ACC112 (cell line): ENCODE measurements at regions not wholly inside any gene's neighbourhood (a gene's known extent, or its start where the extent isn't known, plus 50 kb on each side); places are given as distances from the start of the nearest gene placed in this dataset.

Experiments used
- H2AFZ ChIP-seq: fragments of 200-600 bp; sonication (generic); one replicate; pipeline ENCODE4 v1.6.0; 2017; ENCODE audit warnings: antibody characterized with exemption, low read length; ENCODE audit not compliant: unreplicated experiment
- H3K27ac ChIP-seq: fragments of 200-600 bp; sonication (generic); 2 replicates; pipeline ENCODE4 v1.5.1; 2014; ENCODE audit warnings: low read depth, mild to moderate bottlenecking, antibody characterized with exemption, low read length, moderate library complexity
- H3K27me3 ChIP-seq: fragments of 200-600 bp; sonication (generic); 2 replicates; pipeline ENCODE4 v1.6.1; 2014; ENCODE audit warnings: mild to moderate bottlenecking, antibody characterized with exemption, low read length, moderate library complexity, mixed read lengths; ENCODE audit not compliant: insufficient read depth
- H3K36me3 ChIP-seq: fragments of 200-600 bp; sonication (generic); 2 replicates; pipeline ENCODE4 v1.6.1; 2016; ENCODE audit warnings: mild to moderate bottlenecking, antibody characterized with exemption, low read length, moderate library complexity, mixed read lengths; ENCODE audit not compliant: insufficient read depth
- H3K4me1 ChIP-seq: fragments of 200-600 bp; sonication (generic); one replicate; pipeline ENCODE4 v1.6.1; 2016; ENCODE audit warnings: low read length, mixed read lengths; ENCODE audit not compliant: insufficient read depth, unreplicated experiment, control insufficient read depth
- H3K4me3 ChIP-seq: fragments of 200-600 bp; sonication (generic); 2 replicates; pipeline ENCODE4 v1.5.1; 2014; ENCODE audit warnings: mild to moderate bottlenecking, low read depth, low read length
- H3K79me2 ChIP-seq: fragments of 200-600 bp; sonication (generic); one replicate; pipeline ENCODE4 v1.6.0; 2016; ENCODE audit warnings: low read length; ENCODE audit not compliant: control insufficient read depth, unreplicated experiment, insufficient read depth

DNA sequence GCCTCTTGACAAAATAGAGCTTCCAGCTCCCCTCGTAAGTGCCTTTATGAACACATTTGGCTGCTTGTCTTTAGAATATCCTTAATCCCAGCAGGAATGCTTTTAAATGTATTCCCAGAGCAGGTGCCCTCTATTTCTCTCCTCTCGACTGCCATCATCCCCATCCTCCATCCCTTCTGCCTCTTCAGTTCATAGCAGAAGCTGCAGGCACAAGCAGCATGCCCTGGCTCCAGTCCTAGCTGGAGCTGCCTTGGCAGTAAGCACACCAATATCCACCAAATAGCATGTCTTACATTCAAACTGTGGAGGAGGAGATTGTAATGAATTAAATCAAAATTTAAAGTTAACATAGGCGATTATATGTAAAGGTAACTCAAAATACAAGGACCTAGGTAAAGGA lies 891.3 kb upstream of the SLC39A10 start:
- peak overlapping the region; percentile 7 for H2AFZ ChIP-seq

GRCh38 chr2:194750926-194751325 lies 906.1 kb upstream of the SLC39A10 start:
- H3K79me2 ChIP-seq: no peaks in the 10 kb centered on the region
- no peaks in the 10 kb centered on the region for H3K36me3 ChIP-seq
- no peak overlapping the region for H3K4me3 ChIP-seq
- no peak overlapping the region for H2AFZ ChIP-seq
- no peaks in the 10 kb centered on the region for H3K4me1 ChIP-seq
- H3K27me3 ChIP-seq: no peaks in the 10 kb centered on the region
- no peak overlapping the region for H3K27ac ChIP-seq

More for the DNA sequence above, 891.3 kb upstream of the SLC39A10 start:
- Histone ChIP-seq H3K27me3 (no peaks in the 10 kb centered on the region), H3K27ac (no peak overlapping the region), H3K4me1 (no peaks in the 10 kb centered on the region), H3K36me3 (no peaks in the 10 kb centered on the region), H3K4me3 (no peak overlapping the region), H3K79me2 (no peaks in the 10 kb centered on the region)

GRCh38 chr2:194745557-194746146 lies 911.4 kb upstream of the SLC39A10 start:
- H3K4me3 ChIP-seq: peak overlapping the region; percentile 61
- H3K27ac ChIP-seq: no peak overlapping the region
- H3K4me1 ChIP-seq: no peaks in the 10 kb centered on the region
- peak overlapping the region; percentile 72 for H2AFZ ChIP-seq
- no peaks in the 10 kb centered on the region for H3K27me3 ChIP-seq
- no peaks in the 10 kb centered on the region for H3K36me3 ChIP-seq
- H3K79me2 ChIP-seq: no peaks in the 10 kb centered on the region

- Histone ChIP-seq H3K4me1 (no peaks in the 10 kb centered on the region), H3K4me3 (no peak overlapping the region), H3K27me3 (no peaks in the 10 kb centered on the region)
Observed at GRCh38 chr2:194742706-194743105, 914.3 kb upstream of the SLC39A10 start.

DNA sequence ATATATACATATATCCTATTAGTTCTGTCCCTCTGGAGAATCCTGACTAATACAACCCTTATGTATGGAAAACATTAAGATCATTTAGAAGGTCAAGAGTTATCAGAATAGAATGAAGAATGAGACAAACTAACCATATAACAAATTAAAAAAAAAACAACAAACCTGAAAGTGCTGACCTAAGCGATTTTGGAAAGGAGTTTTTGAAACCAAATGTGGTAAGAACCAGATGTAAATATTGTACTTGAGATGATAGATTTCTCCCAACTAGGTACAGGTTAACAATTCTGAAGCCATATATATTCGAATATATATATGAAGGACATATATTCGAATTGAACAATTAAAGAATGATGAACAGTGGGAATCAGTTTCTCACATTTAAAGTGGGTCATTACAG lies 917.8 kb upstream of the SLC39A10 start:
- Histone ChIP-seq H3K4me1 (no peaks in the 10 kb centered on the region), H3K27ac (no peak overlapping the region), H3K27me3 (no peaks in the 10 kb centered on the region), H3K4me3 (no peak overlapping the region), H2AFZ (no peak overlapping the region), H3K36me3 (no peaks in the 10 kb centered on the region), H3K79me2 (no peaks in the 10 kb centered on the region)

More at GRCh38 chr2:194742706-194743105, 914.3 kb upstream of the SLC39A10 start:
- Histone ChIP-seq H3K27ac (no peak overlapping the region), H2AFZ (no peak overlapping the region), H3K36me3 (no peaks in the 10 kb centered on the region), H3K79me2 (no peaks in the 10 kb centered on the region)

DNA sequence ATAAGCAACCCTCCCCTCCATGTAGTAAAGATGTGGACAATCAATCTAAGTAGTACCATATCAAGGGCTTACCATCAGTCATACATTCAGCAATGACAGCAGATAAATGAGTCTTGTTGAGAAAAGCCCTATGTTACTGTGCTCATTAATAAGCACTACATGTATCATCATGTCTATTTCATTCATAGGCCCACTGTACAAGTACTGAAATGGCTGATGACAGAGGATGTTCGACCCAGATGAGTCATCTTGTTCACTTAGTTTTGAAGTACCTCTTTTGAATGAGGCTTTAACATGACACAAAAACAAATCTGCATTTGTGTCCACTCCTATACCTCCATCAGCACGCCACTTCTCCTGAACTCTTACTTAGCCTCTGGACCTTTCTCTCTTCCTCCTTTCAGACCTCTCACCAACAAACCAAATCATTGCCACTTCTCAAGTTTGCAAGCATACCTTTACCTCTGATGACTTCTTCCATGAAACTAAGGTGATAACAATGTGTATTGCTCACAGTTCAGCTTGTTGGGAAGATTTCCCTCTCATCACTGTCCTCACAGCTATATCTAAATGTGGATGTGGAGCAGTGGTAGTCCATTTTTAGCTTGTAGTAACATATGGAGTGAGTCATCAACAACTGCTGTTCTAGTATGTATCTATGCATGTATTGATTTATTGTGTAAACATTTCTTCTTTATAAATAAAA lies 921.0 kb upstream of the SLC39A10 start:
- H3K36me3 ChIP-seq: no peaks in the 10 kb centered on the region
- no peak overlapping the region for H2AFZ ChIP-seq
- no peaks in the 10 kb centered on the region for H3K27me3 ChIP-seq
- H3K79me2 ChIP-seq: no peaks in the 10 kb centered on the region
- H3K4me1 ChIP-seq: no peaks in the 10 kb centered on the region
- no peak overlapping the region for H3K4me3 ChIP-seq
- no peak overlapping the region for H3K27ac ChIP-seq

GRCh38 chr2:194730266-194730665 lies 926.8 kb upstream of the SLC39A10 start:
- no peak overlapping the region for H3K4me3 ChIP-seq
- no peaks in the 10 kb centered on the region for H3K79me2 ChIP-seq
- H3K4me1 ChIP-seq: no peaks in the 10 kb centered on the region
- H3K27ac ChIP-seq: no peak overlapping the region
- H3K27me3 ChIP-seq: no peaks in the 10 kb centered on the region
- no peak overlapping the region for H2AFZ ChIP-seq
- no peaks in the 10 kb centered on the region for H3K36me3 ChIP-seq

DNA sequence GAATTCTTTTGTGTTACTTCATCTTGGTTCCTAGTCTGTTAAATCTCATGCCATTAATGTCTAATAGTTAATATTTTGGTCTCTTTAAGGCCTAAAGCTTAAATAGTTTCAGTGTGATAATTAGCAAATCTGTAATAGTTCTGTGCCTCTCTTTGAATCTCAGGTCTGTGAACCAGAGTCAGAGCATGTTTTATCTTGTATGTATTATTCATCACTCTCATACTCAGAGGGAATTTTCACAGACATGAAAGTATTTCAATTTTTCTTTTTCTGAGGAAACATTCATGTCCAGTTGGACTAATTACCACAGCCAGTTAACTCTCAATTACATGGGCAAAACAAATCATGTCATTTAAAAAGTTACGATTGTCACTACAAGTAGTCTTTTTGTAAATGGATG lies 931.9 kb upstream of the SLC39A10 start:
- no peak overlapping the region for H3K4me3 ChIP-seq
- no peaks in the 10 kb centered on the region for H3K79me2 ChIP-seq
- H3K27me3 ChIP-seq: no peaks in the 10 kb centered on the region
- H2AFZ ChIP-seq: no peak overlapping the region
- H3K27ac ChIP-seq: no peak overlapping the region
- no peaks in the 10 kb centered on the region for H3K36me3 ChIP-seq
- H3K4me1 ChIP-seq: no peaks in the 10 kb centered on the region

DNA sequence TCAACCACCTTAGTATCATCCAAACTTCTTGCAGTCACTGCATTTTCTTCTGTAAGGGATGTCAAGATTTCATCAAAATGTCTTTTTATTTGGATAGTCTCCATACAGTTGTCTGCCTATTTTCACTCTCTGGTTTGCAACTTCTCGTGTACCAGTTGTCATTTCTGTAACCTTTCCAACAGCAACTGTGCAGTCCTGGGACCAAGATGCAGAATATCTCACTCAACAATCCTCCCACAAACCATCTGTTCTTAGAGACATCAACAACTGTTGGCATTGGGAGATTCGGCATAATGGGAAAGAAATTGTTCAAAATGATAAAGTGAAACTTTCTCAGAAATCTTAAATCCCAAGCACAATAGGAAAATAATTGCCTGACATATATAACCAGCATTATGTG lies 933.6 kb upstream of the SLC39A10 start:
- Histone ChIP-seq H3K27ac (no peak overlapping the region), H3K36me3 (no peaks in the 10 kb centered on the region), H3K79me2 (no peaks in the 10 kb centered on the region), H2AFZ (peak overlapping the region; percentile 77), H3K4me3 (peak overlapping the region; percentile 19; the same call in 1 of the 2 replicates), H3K27me3 (no peaks in the 10 kb centered on the region), H3K4me1 (no peaks in the 10 kb centered on the region)

GRCh38 chr2:194721227-194721626 lies 935.8 kb upstream of the SLC39A10 start:
- H3K36me3 ChIP-seq: no peaks in the 10 kb centered on the region
- H3K27me3 ChIP-seq: no peaks in the 10 kb centered on the region
- H3K4me1 ChIP-seq: no peaks in the 10 kb centered on the region
- H3K27ac ChIP-seq: no peak overlapping the region
- no peak overlapping the region for H3K4me3 ChIP-seq
- H2AFZ ChIP-seq: no peak overlapping the region
- H3K79me2 ChIP-seq: no peaks in the 10 kb centered on the region

DNA sequence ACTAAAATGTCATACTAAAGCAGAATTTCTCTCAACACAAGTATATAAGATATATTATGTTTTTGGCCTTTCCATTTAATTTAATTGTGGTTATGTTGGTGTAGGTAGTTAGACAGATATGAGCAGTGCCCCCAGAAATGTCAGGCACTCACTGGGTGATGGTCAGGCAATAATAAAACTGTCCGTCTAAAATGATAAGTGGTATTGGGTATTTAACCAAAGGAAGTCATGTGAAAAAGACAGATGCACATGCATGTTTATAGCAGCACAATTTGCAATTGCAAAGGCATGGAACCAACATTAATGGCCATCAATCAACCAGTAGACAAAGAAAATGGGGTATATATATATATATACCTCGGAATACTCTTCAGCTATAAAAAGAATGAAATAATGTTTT lies 936.6 kb upstream of the SLC39A10 start:
- Histone ChIP-seq H3K4me3 (no peak overlapping the region), H3K4me1 (no peaks in the 10 kb centered on the region), H3K27me3 (no peaks in the 10 kb centered on the region), H3K36me3 (no peaks in the 10 kb centered on the region), H3K27ac (no peak overlapping the region), H2AFZ (no peak overlapping the region), H3K79me2 (no peaks in the 10 kb centered on the region)
